ENCODE measurements at regions not wholly inside any gene's neighbourhood (a gene's known extent, or its start where the extent isn't known, plus 50 kb on each side); places are given as distances from the start of the nearest gene placed in this dataset.

GRCh38 chrX:49773993-49774392 is 55.1 kb upstream of the PAGE4 start:
- no peak for DNase-seq

- no peak for DNase-seq
Observed at GRCh38 chrX:49767236-49767635, 61.9 kb upstream of the PAGE4 start.

GRCh38 chrX:49762175-49762720 is 66.5 kb upstream of the PAGE1 start:
- no peak for DNase-seq

- peak; percentile 27 for DNase-seq
Observed at GRCh38 chrX:49761481-49761880, 65.7 kb upstream of the PAGE1 start.

- DNase-seq = no peak
Observed at GRCh38 chrX:49760290-49760890, 64.6 kb upstream of the PAGE1 start.

- no peak for DNase-seq
Observed at GRCh38 chrX:49756692-49757091, 60.9 kb upstream of the PAGE1 start.

GRCh38 chrX:49754233-49754857 is 58.6 kb upstream of the PAGE1 start:
- peak; percentile 71 for DNase-seq

- DNase-seq = no peak
Observed at GRCh38 chrX:49753691-49754090, 57.9 kb upstream of the PAGE1 start.

GRCh38 chrX:49748211-49748956 is 52.6 kb upstream of the PAGE1 start:
- DNase-seq = no peak

- DNase-seq = no peak
Observed at GRCh38 chrX:49746306-49746705, 50.5 kb upstream of the PAGE1 start.

Measured in eye (tissue), 1 donor.